SIG-M5 treated with dmso at 0.1 percent for 504 hours (cell line): ENCODE measurements at regions not wholly inside any gene's neighbourhood (a gene's known extent, or its start where the extent isn't known, plus 50 kb on each side); places are given as distances from the start of the nearest gene placed in this dataset.

ENCODE experiments used
- DNase-seq: peaks from one replicate; lab custom pipeline; 2025; ENCODE audit not compliant: unreplicated experiment; lab: John Stamatoyannopoulos, UW

DNA sequence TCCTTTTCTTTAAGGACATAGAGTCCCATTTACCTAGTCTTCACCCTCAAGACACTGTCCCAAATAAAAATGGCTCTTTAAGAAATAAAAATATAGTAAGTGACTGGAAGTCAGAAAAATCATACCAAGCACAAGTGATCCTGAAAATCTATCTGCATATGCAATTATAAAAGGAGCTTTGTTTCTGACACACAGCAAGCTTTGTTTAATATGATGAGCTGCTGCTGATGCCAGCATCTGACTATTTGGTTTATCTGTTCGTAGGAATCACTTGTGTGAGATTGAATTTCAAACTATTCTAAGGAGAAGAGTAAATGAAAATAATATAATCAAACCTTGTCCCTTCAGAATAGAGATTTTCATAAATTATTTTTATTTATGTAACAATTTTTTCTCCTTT lies 332.4 kb downstream of the PCDH7 start:
- DNase-seq = no peak

DNA sequence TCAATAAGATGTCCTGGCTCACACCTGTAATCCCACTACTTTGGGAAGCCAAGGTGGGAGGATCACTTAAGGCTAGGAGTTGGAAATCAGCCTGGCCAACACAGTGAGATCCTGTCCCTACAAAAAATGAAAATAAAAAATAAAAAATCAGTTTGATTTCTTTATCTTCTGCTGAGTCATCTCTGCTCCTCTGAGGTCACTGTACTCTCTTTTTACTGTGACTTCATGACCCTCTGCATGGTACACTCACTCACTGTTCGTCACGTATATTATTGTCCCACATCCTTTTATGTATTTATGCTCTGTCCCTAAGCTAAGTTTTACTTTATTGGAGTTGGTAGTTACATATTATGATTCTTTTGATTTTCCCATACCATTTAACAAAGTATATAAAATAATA lies 333.3 kb downstream of the PCDH7 start:
- no peak for DNase-seq

DNA sequence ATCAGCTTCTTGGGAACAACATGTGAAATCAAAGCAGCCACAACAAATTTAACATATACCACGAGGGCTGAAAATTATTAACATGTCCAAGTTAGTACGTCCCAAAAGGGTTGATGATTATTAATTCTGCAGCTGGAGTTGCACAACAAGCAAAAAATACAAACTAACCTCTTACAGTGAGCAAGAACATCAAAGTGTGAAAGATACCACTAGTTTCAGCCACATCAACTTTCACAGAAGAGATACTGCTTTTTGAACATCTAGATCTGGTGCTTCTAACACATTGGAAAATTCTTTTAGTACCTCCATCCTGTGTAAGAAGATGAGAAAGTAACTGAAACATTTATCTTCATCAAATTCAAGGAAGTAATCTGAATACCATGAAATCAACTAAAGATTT lies 334.1 kb downstream of the PCDH7 start:
- DNase-seq = no peak

DNA sequence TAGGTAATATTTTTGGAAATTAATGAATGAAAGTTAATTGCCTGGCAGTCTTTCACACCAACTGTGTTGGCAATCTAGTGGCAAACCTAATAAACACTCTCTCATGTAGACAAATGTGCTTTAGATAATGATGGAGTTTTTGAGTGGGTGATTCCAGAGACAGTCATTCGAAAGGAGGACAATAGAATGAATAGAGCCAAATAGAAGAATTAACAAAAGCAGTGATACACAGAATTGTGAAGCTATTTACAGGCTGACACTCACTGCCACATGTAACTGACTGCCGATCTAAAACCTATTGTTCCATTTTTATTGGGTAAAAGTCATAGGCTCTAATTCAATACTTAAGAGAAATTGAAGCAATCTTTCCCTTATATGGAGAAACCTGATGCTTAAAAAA lies 338.5 kb downstream of the PCDH7 start:
- no peak for DNase-seq

DNA sequence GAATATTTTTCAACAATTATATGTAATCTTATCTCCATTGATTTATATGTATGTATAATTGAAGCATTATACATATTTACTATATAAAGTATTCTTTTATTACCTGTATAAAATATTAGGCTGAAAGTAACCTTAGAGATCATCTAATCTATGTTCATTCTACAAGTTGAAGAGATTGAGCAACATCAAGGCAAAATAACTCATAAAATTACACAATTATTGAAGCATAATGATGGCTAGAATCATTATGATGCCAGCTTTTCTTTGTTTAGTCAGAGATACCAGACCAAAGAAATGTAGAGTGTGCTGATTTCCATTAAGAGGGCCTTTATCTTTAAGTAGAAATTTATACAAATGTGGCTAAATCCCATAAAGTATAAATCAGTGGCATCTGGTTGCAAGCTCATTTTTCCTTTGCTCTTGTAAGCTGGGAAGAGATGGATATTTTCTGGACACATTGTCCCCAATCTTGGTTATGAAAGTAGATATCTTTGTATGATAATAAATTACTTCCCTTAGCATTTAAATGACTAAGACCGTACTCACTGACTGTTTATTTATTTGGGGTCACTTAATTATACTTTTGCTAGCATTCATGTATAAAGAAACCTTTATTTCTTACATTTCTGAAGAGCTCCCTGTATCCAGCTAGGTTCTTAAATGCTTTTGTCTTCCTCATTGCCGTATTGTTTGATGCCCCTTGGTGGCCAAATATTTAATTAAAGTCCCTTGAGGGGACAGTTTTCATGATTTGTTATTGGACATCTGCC lies 339.8 kb downstream of the PCDH7 start:
- DNase-seq = no peak

DNA sequence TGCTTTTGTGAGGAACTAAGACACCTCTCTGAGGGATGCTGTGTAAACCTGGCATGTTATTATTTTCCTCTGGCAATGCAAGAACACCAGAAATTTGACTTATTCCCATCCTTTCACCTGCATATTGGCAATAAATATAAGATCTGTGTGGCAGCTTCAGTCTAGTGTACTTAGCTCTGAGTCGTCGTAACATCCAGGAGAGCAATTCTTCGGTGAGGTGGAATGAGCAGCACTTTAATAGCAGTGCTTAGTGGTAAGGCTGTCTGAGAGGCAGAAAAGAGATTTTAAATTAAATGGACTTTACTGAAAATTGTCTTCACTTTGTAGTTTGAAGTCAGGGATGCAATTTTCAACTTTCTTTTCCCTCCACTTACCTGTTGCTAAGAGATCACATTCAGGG lies 344.9 kb downstream of the PCDH7 start:
- no peak for DNase-seq

DNA sequence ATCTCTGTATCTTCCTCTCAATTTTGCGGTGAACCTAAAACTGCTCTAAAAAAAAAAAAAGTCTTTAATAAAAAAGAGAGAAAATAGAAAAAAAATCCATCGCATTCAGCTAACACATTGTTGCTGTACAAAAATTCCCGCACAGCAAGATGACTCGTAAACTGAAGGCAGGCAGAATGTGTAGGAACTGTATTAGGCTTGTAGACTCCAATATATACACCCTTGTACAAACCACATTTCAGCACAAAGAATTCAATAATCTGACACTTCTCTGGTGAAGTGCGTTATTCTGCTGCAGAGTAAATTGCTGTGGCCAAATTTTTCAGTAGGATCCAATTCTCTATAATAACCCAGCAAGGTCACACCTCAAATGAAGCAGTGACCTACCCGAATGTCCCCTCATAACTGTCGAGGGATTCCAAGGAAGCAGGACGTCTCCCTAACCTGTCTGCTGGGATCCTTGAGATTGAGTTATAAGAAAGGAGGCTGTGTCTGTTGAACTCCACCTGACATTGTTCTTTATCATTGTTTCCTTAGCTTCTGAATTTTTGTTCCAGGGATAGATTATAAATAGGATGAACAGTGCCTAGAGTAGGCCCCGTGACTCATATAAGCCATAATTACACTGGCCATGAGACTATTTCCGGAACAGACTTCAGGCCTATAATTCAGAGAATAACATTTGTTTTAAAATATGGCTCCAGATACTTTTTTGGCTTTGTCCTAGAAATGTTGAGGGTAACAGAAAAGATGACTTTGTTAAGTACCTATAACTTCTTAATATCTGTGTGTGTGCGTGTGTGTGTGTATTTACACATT lies 348.3 kb downstream of the PCDH7 start:
- no peak for DNase-seq

DNA sequence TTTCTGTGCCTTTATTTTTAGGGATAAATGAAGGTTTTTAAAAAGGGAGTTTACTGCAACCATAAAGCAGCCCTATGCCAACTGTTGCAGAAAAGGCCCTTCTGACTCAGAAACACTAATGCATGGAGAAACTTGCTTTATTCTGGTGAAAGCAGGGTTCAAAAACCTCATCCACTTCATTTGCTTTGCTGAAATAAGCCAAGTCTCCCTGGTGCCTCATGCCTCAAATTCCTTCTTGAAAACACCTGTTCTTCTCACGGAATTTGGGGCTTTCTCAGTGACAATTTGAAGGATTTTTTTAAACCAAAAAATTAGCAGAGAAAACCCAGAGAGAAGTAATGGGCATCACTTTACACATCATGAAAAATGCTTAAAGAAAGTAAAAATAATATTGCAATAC lies 349.0 kb downstream of the PCDH7 start:
- DNase-seq = no peak

DNA sequence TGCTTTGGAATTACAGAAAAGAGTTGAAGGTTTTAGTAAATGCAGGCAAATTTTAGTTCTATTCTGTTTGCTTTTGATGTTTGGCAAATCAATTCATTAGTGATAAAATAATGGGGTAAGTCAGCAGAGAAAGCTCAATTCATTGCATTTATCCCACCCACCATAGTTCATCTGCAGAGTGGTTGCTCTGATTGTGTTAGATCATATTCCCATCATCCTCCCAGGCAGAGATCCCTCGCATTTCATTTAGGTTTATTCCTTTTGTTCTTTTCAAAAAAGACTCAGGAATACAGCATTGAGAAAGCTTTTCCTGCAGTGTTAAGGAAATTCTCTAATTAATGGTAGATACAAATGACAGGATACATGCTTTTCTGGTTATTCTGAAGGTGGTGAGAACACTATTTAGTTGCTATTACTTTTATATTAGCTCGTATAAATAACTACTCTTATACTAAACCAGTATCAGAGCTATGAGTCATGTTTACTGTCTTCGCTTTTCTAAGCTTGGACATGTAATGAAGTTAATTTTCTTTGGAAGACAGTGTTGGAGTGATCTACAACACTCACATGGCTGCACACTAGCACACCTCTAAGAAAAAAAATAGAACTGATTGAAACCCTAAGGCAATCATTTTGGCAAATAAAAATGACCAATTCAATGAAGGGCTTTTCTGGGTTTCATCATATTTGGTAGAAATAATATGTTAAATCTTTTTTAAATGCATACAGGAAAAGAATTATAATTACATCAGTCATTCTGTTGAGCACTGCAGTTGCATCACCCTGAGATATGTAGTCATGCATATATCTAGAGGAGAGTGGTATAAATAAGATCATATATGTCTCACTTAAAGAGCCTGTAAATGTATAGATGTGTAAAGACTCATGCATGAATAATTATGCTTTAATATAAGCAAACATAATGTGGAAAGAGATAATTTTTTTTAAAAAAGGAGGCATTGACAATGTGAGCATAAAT lies 351.6 kb downstream of the PCDH7 start:
- DNase-seq = no peak

DNA sequence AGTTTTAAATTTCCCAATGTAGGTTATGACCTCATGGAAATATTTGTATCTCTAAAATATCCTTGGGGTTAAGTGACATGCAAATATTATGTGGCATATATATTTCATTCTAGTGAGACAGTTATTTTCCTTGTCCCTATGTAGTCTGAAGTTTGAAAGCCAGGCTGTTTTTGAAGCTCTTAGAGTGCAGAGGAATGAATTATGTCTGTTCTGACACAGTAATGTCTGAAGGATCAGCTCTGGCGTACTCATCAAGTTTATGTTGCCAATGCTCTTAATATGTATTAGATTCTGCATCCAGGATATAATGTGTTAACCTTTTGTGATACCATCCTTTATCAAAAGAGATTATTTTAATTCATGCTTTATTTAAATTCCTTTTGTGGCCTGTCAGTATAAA lies 355.8 kb downstream of the PCDH7 start:
- DNase-seq = no peak

DNA sequence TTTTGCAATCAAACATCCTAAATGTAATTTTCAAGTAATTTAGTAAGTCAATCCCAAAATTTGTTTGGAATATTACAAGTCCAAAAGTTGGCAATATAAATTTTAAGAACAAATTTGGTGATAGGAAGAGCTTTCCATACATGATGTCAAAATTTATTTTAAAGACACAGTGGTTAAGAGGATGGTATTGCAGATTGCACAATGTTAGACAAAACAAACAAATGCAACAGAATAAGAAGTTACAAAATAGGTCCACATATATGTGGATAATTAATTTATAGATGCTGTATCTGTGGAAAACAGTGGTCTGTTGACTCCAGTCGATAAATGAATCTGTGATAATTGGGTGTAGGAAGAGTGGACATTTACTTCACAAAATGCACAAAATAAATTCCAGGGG lies 358.5 kb downstream of the PCDH7 start:
- no peak for DNase-seq

DNA sequence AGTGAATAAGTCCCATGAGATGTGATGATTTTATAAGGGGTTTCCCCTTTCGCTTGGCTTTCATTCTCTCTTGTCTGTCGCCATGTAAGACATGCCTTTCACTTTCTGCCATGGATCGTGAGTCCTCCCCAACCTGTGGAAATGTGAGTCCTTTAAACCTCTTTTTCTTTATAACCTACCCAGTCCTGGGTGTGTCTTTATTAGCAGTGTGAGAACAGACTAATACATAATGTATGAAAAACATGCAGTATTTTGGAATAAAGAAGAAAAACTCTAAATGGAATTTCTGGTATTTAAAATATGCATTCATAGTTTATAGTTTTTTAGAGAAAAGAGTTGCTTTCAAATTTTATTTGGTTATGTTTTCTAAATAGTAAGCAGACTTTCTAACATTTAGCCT lies 360.7 kb downstream of the PCDH7 start:
- DNase-seq = no peak

DNA sequence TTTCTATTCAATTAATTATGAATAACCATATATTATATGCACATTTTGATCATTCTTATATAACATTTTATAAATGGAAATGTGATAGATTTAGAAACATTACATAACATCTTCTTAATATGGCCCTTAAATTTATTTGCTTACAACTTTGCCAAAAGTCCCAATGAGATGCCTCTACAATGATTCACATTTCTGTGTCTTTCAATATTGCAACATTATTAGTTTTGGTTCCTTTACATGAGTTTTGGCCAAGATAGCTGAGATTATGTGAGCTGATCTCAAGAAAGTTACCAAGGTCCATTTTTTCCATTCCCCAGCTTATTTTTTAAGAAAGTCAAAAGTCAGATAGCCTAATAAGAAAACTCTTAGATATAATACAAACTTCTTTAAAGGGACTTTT lies 361.2 kb downstream of the PCDH7 start:
- DNase-seq = no peak

DNA sequence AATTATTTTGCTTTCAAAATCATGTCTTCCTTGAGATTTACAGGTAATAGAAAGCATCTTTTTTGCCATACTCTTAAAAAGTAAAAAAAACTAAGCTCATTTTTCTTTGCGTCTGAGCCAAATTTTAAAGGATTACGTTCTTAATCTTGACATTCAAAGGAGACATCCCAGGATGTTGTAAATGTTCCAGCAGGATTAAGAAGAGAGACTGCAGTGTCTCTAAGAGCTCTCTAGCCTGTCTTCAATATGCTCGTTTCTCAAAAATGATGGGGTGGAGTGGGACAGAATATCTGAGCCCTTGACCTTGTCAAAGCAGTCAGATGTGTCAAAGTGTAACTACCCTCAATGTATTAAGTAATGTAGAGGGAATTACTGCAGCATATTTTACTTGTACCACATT lies 363.3 kb downstream of the PCDH7 start:
- no peak for DNase-seq

DNA sequence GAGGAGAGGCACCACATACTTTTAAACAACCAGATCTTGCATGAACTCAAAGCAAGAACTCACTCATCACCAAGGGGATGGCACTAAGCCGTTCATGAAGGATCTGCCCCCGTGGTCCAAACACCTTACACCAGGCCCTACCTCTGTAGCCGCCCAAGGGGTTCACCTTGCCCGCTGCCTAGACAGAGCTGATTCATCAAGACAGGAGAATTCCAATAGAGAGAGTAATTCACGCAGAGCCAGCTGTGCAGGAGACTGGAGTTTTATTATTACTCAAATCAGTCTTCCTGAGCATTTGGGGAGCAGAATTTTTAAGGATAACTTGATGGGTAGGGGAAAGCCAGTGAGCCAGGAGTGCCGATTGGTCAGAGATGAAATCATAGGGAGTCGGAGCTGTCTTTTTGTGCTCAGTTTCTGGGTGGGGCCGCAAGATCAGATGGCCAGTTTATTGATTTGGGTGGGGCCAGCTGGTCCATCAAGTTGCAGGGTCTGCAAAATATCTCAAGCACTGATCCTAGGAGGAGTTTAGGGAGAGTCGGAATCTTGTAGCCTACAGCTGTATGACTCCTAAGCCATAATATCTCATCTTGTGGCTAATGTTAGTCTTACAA lies 364.7 kb downstream of the PCDH7 start:
- DNase-seq = no peak

DNA sequence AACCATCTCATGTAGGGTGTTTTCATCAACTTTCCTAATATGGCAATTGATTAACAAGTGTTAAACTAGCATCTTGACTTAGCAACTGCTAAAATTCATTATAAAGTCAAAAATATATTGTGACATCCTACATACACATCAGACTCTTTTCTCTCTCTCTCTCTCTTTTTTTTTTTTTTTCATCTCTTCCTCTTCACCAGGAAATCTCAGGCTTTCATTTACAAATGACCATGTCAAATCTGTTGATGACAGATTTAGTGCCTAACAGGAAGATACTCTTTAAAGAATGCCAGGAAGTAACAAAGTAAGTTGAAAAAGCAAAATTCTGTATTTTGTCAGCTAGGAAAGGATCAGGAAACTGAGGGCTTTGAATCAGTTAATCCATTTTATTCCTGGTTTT lies 365.5 kb downstream of the PCDH7 start:
- no peak for DNase-seq

DNA sequence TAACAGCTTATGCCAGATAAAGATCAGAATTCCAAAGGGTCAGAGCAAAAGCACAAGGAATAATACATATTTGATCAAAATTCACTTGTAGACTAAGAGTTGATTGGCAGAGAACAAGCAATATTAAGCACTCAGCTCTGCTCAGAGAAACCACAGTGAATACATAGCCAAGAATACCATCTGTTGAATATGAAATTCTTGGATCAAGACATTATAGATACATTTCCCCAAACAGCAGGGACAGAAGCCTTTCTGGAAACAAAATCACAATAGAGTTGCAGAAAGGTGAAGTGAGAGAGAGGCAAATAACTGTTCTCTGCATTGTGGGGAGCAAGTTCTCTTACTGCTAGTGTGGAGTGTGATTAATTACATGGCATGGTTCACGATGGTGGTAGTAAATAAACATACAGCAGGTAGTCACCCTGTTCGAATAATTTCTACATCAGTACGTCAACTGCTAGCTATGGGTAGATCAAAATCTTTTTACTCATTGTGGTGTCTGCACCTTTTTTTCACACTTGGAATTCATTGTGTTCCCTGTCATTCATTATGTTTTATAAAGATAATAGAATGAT lies 366.7 kb downstream of the PCDH7 start:
- DNase-seq = no peak

DNA sequence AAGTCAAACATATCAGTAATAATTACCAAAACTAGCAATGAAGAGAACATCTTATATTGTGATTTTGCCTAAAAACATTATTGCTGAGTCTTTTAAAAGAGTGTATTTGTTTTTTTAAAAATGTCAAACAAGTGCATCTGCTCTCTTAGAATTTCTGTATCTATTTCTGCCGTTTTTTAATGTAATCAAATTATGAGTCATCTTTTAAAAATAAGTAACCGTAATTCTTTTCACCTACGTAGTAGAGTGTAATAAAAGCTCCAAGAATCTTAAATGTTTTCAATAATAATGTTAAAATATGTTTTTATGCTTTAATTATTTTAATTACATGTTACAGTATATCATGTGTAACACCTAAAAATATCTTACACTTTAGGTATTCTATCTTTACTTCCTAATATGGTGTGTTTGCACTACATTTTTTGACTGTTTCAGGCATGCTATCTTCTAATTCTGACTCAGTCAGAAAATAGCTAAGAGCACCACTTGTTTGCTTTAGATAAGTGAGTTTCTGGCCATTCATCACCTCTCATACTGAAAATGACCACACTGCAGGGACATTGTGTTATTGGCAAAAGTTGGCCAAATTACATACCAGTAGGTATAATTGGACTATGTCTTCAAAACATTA lies 368.5 kb downstream of the PCDH7 start:
- no peak for DNase-seq

DNA sequence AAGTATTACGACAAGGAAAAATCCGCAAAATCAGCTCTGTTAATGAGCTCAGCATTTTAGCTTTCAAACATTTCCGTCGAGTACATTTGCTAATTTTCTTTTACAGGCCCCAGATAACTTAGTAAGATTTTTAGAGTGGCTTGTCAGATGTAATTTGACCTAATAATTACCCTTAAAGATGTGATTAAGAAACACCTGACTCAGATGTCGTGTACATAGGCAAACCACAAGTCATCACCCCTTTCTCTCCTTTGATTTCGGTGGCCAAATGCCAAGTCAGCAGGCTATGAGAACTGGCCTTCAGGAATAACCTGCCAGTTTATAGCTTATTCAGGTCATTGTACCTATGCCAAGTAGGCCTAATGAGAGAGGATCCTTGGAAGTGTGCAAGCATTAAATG lies 369.6 kb downstream of the PCDH7 start:
- DNase-seq = peak; percentile 15

DNA sequence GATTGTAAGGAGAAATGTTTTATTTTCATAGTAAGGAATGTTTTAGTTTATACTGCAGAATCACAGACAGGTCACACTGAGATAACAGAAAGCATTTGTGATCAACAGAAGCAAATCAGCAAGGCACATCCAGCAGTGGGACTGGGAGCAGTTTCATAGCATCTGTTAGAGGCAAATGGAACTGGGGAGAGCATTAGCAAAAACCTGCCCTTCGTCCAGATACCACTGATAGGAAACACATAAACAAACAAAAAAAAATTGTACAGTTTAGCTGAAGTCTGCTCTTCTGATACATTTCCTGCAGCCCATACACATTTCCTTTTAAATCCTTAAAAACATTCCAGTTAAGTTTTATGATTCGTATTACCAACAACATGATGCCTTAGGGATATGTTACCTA lies 374.3 kb downstream of the PCDH7 start:
- no peak for DNase-seq
